ENCODE measurements at regions not wholly inside any gene's neighbourhood (a gene's known extent, or its start where the extent isn't known, plus 50 kb on each side); places are given as distances from the start of the nearest gene placed in this dataset.

DNA sequence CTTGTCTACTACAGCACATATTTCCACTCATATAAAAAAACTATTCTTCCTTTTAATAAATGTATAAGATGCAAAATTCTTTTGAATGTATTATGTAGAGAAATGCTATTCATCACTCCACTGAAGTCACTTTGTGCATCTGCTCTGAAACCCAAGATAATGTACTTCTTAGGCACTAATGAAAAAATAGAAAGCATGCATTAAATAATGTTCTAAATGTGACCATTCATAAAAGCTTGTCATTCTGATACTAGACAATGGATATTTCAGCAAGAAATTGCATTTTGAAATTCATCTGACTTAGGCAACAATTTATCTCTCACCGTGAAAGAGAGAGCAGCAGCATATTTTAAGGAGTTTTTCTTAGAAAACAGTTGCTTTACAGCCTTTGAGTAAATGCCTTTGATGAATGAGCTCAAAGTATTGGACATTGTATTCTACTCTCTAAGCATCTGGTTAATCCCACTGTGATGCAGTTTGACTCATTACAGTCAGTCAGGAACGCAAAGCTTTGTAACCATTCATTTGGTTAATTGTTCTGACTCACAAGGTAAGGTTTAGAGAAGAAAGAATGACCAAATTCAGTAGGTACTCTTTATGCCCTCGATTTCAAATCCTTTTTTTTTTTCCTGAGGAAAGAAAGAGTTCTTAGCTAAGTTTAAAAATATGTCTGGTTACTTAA is 2233.8 kb upstream of the C9orf72 start:
- Histone ChIP-seq H3K79me1 (ENCODE audit: low read depth in 1 of 2, low read length in 2 of 2) (no peaks in the 10 kb centered on the region), H2AK5ac (ENCODE audit: low read depth, low read length) (no peak overlapping the region), H2BK15ac (ENCODE audit: low read depth, low read length) (no peak overlapping the region), H4K5ac (ENCODE audit: low read depth, low read length) (no peak overlapping the region), H3K9me1 (ENCODE audit: insufficient read depth, low read length) (no peaks in the 10 kb centered on the region), H2AK9ac (replicated peaks; ENCODE audit: low read depth, low read length, poor library complexity) (no peak overlapping the region), H3K23ac (ENCODE audit: low read depth, low read length) (no peak overlapping the region), H3K4me1 (ENCODE audit: control insufficient read depth, insufficient read depth, low read length) (no peaks in the 10 kb centered on the region), H3K36me3 (ENCODE audit: control insufficient read depth, insufficient read depth, low read length) (no peaks in the 10 kb centered on the region), H3K4ac (ENCODE audit: low read depth, low read length) (no peak overlapping the region), H4K8ac (ENCODE audit: low read depth in 2 of 2, low read length in 2 of 2) (no peak overlapping the region), H3K56ac (ENCODE audit: extremely low read depth, insufficient read depth, low read length) (no peak overlapping the region), H2BK5ac (ENCODE audit: low read depth, low read length, poor library complexity, severe bottlenecking) (no peak overlapping the region), H3K4me3 (ENCODE audit: insufficient read depth, low read depth, low read length) (no peak overlapping the region), H3K27me3 (ENCODE audit: control insufficient read depth, insufficient read depth, low read length) (no peaks in the 10 kb centered on the region), H3K9me3 (ENCODE audit: control insufficient read depth, insufficient read depth, low read length) (0 out of 2 replicates have a peak, but pooled peaks cover 10% of the 10 kb centered on the region), H3K18ac (ENCODE audit: low read depth, low read length) (no peak overlapping the region), H2BK20ac (ENCODE audit: low read depth, low read length) (no peak overlapping the region), H3K9ac (ENCODE audit: low read depth, low read length) (no peak overlapping the region), H2BK120ac (ENCODE audit: low read depth, low read length) (no peak overlapping the region), H4K20me1 (ENCODE audit: insufficient read depth, low read length) (no peaks in the 10 kb centered on the region), H3K27ac (ENCODE audit: insufficient read depth, low read length) (no peak overlapping the region), H4K91ac (ENCODE audit: insufficient read depth, low read depth, low read length) (no peak overlapping the region), H2AFZ (replicated peaks; ENCODE audit: low read length, poor library complexity) (no peak overlapping the region), H3K14ac (replicated peaks; ENCODE audit: low read depth, low read length) (no peak overlapping the region), H3K4me2 (ENCODE audit: low read depth, low read length) (no peak overlapping the region)
- dilution Hi-C loops (cut with HindIII; ENCODE audit: low sequenced_read_pairs, unreplicated experiment): no loop called here
- ATAC-seq (ENCODE audit: low read depth): no peak
- intact Hi-C loops (cut with micrococcal nuclease): no loop called here
- WGBS, 2 experiments (ENCODE audit: extremely low coverage in 2 of 2, insufficient read length in 1 of 2): no CpG with 5 or more reads among the region's 3 CpGs
- TF ChIP-seq, protein P1, sequence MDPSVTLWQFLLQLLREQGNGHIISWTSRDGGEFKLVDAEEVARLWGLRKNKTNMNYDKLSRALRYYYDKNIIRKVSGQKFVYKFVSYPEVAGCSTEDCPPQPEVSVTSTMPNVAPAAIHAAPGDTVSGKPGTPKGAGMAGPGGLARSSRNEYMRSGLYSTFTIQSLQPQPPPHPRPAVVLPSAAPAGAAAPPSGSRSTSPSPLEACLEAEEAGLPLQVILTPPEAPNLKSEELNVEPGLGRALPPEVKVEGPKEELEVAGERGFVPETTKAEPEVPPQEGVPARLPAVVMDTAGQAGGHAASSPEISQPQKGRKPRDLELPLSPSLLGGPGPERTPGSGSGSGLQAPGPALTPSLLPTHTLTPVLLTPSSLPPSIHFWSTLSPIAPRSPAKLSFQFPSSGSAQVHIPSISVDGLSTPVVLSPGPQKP (IDR thresholded peaks at IDR 0.05; ENCODE audit: borderline replicate concordance, low read depth, low read length): no peak
- TF ChIP-seq, protein P2, sequence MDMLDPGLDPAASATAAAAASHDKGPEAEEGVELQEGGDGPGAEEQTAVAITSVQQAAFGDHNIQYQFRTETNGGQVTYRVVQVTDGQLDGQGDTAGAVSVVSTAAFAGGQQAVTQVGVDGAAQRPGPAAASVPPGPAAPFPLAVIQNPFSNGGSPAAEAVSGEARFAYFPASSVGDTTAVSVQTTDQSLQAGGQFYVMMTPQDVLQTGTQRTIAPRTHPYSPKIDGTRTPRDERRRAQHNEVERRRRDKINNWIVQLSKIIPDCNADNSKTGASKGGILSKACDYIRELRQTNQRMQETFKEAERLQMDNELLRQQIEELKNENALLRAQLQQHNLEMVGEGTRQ (IDR thresholded peaks at IDR 0.05; ENCODE audit: low read depth, low read length): no peak
- TF ChIP-seq CHD1 (IDR thresholded peaks at IDR 0.05; ENCODE audit: low read depth, low read length) (no peak), MAFK (IDR thresholded peaks at IDR 0.05; ENCODE audit: low read depth, low read length) (no peak), RAD21 (IDR thresholded peaks at IDR 0.05; ENCODE audit: low read length) (no peak), RFX5 (IDR thresholded peaks at IDR 0.05; ENCODE audit: low read depth, low read length) (no peak), NFE2L2 (IDR thresholded peaks at IDR 0.05; ENCODE audit: low read depth, low read length) (no peak), MAZ (IDR thresholded peaks at IDR 0.05; ENCODE audit: borderline replicate concordance, low read depth, low read length) (no peak), FOS (IDR thresholded peaks at IDR 0.05; ENCODE audit: low read depth, low read length) (no peak), SMC3 (IDR thresholded peaks at IDR 0.05; ENCODE audit: low read depth, low read length) (no peak)
- TF ChIP-seq, protein P3, sequence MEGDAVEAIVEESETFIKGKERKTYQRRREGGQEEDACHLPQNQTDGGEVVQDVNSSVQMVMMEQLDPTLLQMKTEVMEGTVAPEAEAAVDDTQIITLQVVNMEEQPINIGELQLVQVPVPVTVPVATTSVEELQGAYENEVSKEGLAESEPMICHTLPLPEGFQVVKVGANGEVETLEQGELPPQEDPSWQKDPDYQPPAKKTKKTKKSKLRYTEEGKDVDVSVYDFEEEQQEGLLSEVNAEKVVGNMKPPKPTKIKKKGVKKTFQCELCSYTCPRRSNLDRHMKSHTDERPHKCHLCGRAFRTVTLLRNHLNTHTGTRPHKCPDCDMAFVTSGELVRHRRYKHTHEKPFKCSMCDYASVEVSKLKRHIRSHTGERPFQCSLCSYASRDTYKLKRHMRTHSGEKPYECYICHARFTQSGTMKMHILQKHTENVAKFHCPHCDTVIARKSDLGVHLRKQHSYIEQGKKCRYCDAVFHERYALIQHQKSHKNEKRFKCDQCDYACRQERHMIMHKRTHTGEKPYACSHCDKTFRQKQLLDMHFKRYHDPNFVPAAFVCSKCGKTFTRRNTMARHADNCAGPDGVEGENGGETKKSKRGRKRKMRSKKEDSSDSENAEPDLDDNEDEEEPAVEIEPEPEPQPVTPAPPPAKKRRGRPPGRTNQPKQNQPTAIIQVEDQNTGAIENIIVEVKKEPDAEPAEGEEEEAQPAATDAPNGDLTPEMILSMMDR (conservative IDR thresholded peaks at IDR 0.05; ENCODE audit: low read depth, low read length): no peak
- CTCF ChIA-PET: no interaction called here
- in situ Hi-C loops (cut with MboI; ENCODE audit: low sequenced_read_pairs): no loop called here
- POLR2A ChIA-PET (ENCODE audit: unreplicated experiment): no interaction called here
- DNase-seq: no peak
- BruUV-seq (replicated peaks): no TSS peak
